Sigmoid colon (tissue), 3 donors: ENCODE measurements at regions not wholly inside any gene's neighbourhood (a gene's known extent, or its start where the extent isn't known, plus 50 kb on each side); places are given as distances from the start of the nearest gene placed in this dataset.

Source experiments
- POLR2A ChIP-seq, 2 donors: fragments of 450-650 bp; IDR thresholded peaks; one replicate each; pipeline ENCODE4 v1.6.1; 2016; ENCODE audit warnings: antibody characterized with exemption in 2 of 2, mild to moderate bottlenecking in 2 of 2, moderate library complexity in 2 of 2
- TF ChIP-seq, protein P1 (sequence below), 4 experiments: fragments of 450-650 bp in 3 of 4; fragments of 200-600 bp in 1 of 4; IDR thresholded peaks; one replicate each; pipeline ENCODE4 v1.5.1; 2016 to 2019; ENCODE audit warnings: antibody characterized with exemption in 4 of 4, mild to moderate bottlenecking in 3 of 4, moderate library complexity in 2 of 4

DNA sequence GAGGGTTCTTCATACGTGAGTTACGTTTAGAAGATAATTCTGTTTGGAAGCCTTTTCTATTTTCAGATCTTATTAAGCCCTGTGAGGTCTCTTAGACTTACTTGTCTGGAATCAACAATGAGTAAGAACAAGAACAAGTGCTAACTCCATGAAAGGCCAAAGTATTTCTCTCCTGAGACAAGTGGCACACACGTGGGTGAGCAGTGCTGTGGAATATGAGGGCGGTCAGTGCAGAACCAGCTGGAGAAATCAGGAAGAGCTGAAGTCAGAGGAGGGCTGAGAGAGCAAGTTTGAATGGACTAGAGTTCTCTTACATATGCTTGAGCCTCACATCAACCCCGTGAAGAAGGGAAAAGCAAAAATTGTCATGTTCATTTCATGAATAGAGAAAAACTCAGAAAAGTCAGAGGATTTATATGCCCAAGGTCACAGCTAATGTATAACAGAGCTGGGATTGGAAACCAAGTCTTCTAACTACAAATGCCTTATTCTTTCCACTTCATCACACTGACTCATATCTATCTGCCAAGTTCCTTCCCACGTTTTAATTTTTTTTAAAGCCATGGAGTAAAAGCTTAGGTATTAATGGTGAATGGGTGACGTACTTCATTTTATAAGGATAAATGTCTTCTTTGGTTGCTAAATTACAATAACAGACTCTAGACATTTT is 201.3 kb upstream of the DTNBP1 start:
- TF ChIP-seq, protein P1, sequence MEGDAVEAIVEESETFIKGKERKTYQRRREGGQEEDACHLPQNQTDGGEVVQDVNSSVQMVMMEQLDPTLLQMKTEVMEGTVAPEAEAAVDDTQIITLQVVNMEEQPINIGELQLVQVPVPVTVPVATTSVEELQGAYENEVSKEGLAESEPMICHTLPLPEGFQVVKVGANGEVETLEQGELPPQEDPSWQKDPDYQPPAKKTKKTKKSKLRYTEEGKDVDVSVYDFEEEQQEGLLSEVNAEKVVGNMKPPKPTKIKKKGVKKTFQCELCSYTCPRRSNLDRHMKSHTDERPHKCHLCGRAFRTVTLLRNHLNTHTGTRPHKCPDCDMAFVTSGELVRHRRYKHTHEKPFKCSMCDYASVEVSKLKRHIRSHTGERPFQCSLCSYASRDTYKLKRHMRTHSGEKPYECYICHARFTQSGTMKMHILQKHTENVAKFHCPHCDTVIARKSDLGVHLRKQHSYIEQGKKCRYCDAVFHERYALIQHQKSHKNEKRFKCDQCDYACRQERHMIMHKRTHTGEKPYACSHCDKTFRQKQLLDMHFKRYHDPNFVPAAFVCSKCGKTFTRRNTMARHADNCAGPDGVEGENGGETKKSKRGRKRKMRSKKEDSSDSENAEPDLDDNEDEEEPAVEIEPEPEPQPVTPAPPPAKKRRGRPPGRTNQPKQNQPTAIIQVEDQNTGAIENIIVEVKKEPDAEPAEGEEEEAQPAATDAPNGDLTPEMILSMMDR (IDR thresholded peaks at IDR 0.05): no peak
- no peak for TF ChIP-seq POLR2A (IDR thresholded peaks at IDR 0.05)
